GM18519 (cell line): ENCODE measurements at regions not wholly inside any gene's neighbourhood (a gene's known extent, or its start where the extent isn't known, plus 50 kb on each side); places are given as distances from the start of the nearest gene placed in this dataset.

Source experiments
- ATAC-seq: cut with Tn5 transposase; IDR thresholded peaks from one replicate; pipeline ENCODE4 v1.9.1; 2021; ENCODE audit warnings: mild to moderate bottlenecking, moderate library complexity; ENCODE audit not compliant: unreplicated experiment, low FRiP score

GRCh38 chr5:18807256-18808149 is 1173.2 kb downstream of the TAF11L14 start:
- ATAC-seq: no peak

- no peak for ATAC-seq
Observed at GRCh38 chr5:18811661-18812060, 1176.3 kb downstream of the CDH18 start.

GRCh38 chr5:18828351-18828750 is 1159.6 kb downstream of the CDH18 start:
- no peak for ATAC-seq

GRCh38 chr5:18829539-18829938 is 1158.5 kb downstream of the CDH18 start:
- ATAC-seq: no peak

- no peak for ATAC-seq
Observed at GRCh38 chr5:18850216-18850615, 1137.8 kb downstream of the CDH18 start.

GRCh38 chr5:18872978-18873377 is 1115.0 kb downstream of the CDH18 start:
- no peak for ATAC-seq

- no peak for ATAC-seq
Observed at GRCh38 chr5:18876565-18876964, 1111.4 kb downstream of the CDH18 start.

- no peak for ATAC-seq
Observed at GRCh38 chr5:18881615-18882014, 1106.4 kb downstream of the CDH18 start.

- ATAC-seq: no peak
Observed at GRCh38 chr5:18882154-18882553, 1105.8 kb downstream of the CDH18 start.

GRCh38 chr5:18888821-18889220 is 1099.2 kb downstream of the CDH18 start:
- no peak for ATAC-seq

GRCh38 chr5:18900644-18901043 is 1087.4 kb downstream of the CDH18 start:
- no peak for ATAC-seq

GRCh38 chr5:18920966-18921365 is 1067.0 kb downstream of the CDH18 start:
- ATAC-seq: no peak

GRCh38 chr5:18932081-18932480 is 1055.9 kb downstream of the CDH18 start:
- ATAC-seq: no peak

GRCh38 chr5:18944771-18945170 is 1043.2 kb downstream of the CDH18 start:
- ATAC-seq: no peak

- no peak for ATAC-seq
Observed at GRCh38 chr5:18954239-18954638, 1033.8 kb downstream of the CDH18 start.

- no peak for ATAC-seq
Observed at GRCh38 chr5:18959535-18959934, 1028.5 kb downstream of the CDH18 start.

GRCh38 chr5:18961234-18961633 is 1026.8 kb downstream of the CDH18 start:
- ATAC-seq: no peak

GRCh38 chr5:18965893-18966292 is 1022.1 kb downstream of the CDH18 start:
- no peak for ATAC-seq

- ATAC-seq: no peak
Observed at GRCh38 chr5:18967637-18968036, 1020.4 kb downstream of the CDH18 start.

GRCh38 chr5:18968966-18969365 is 1019.0 kb downstream of the CDH18 start:
- no peak for ATAC-seq

GRCh38 chr5:18970000-18970399 is 1018.0 kb downstream of the CDH18 start:
- ATAC-seq: no peak

GRCh38 chr5:18972177-18972576 is 1015.8 kb downstream of the CDH18 start:
- ATAC-seq: no peak
